A549 (cell line): ENCODE measurements at regions not wholly inside any gene's neighbourhood (a gene's known extent, or its start where the extent isn't known, plus 50 kb on each side); places are given as distances from the start of the nearest gene placed in this dataset.

Source experiments
- BCL3 ChIP-seq: fragments of >200 bp; sonication (Bioruptor Twin); formaldehyde crosslinking; IDR thresholded peaks from 3 replicates; pipeline ENCODE4 v1.6.1; 2016
- CBX8 ChIP-seq: fragments of 200-600 bp; sonication (generic); IDR thresholded peaks from 2 replicates; pipeline ENCODE4 v1.6.1; 2016
- NR3C1 ChIP-seq: fragments of >200 bp; sonication (Bioruptor Twin); formaldehyde crosslinking; IDR thresholded peaks from 3 replicates; pipeline ENCODE4 v1.6.1; 2017
- PHF8 ChIP-seq: fragments of 200-600 bp; sonication (generic); IDR thresholded peaks from 2 replicates; pipeline ENCODE4 v1.6.1; 2016; ENCODE audit warnings: low read depth, mild to moderate bottlenecking, antibody characterized with exemption, moderate library complexity, borderline replicate concordance
- POLR2A ChIP-seq: IDR thresholded peaks from 2 replicates; pipeline ENCODE4 v1.6.1; 2012; ENCODE audit warnings: mild to moderate bottlenecking, low read length
- POLR2AphosphoS2 ChIP-seq: conservative IDR thresholded peaks from 2 replicates; pipeline ENCODE4 v1.6.1; 2012; ENCODE audit warnings: low read length, improper control_type of control experiment, inconsistent platforms
- REST ChIP-seq: fragments of 200-600 bp; sonication (generic); IDR thresholded peaks from 2 replicates; pipeline ENCODE4 v1.6.1; 2016; ENCODE audit warnings: antibody characterized with exemption, mild to moderate bottlenecking, moderate library complexity
- SMC3 ChIP-seq: fragments of >200 bp; sonication (Bioruptor Twin); formaldehyde crosslinking; IDR thresholded peaks from 3 replicates; pipeline ENCODE4 v1.6.1; 2018; ENCODE audit warnings: inconsistent platforms
- TF ChIP-seq, protein P1 (sequence below): fragments of >200 bp; sonication (Bioruptor Twin); formaldehyde crosslinking; IDR thresholded peaks from 3 replicates; pipeline ENCODE4 v1.5.1; 2016
- TF ChIP-seq, protein P2 (sequence below): IDR thresholded peaks from 2 replicates; pipeline ENCODE4 v1.6.1; 2012
- TF ChIP-seq, protein P3 (sequence below): fragments of 250-450 bp; sonication (Bioruptor Pico); IDR thresholded peaks from 2 replicates; pipeline ENCODE4 v1.5.0; 2021; ENCODE audit warnings: mild to moderate bottlenecking, moderate library complexity, borderline replicate concordance

GRCh38 chr6:6780231-6780630 lies 191.7 kb downstream of the LY86 start:
- TF ChIP-seq SMC3, result no peak
- TF ChIP-seq, protein P1, sequence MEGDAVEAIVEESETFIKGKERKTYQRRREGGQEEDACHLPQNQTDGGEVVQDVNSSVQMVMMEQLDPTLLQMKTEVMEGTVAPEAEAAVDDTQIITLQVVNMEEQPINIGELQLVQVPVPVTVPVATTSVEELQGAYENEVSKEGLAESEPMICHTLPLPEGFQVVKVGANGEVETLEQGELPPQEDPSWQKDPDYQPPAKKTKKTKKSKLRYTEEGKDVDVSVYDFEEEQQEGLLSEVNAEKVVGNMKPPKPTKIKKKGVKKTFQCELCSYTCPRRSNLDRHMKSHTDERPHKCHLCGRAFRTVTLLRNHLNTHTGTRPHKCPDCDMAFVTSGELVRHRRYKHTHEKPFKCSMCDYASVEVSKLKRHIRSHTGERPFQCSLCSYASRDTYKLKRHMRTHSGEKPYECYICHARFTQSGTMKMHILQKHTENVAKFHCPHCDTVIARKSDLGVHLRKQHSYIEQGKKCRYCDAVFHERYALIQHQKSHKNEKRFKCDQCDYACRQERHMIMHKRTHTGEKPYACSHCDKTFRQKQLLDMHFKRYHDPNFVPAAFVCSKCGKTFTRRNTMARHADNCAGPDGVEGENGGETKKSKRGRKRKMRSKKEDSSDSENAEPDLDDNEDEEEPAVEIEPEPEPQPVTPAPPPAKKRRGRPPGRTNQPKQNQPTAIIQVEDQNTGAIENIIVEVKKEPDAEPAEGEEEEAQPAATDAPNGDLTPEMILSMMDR, result no peak
- TF ChIP-seq BCL3, result no peak
- TF ChIP-seq, protein P2, sequence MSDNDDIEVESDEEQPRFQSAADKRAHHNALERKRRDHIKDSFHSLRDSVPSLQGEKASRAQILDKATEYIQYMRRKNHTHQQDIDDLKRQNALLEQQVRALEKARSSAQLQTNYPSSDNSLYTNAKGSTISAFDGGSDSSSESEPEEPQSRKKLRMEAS, result no peak
- no peak for TF ChIP-seq REST
- TF ChIP-seq PHF8, result no peak
- TF ChIP-seq POLR2A, result no peak
- TF ChIP-seq, protein P3, sequence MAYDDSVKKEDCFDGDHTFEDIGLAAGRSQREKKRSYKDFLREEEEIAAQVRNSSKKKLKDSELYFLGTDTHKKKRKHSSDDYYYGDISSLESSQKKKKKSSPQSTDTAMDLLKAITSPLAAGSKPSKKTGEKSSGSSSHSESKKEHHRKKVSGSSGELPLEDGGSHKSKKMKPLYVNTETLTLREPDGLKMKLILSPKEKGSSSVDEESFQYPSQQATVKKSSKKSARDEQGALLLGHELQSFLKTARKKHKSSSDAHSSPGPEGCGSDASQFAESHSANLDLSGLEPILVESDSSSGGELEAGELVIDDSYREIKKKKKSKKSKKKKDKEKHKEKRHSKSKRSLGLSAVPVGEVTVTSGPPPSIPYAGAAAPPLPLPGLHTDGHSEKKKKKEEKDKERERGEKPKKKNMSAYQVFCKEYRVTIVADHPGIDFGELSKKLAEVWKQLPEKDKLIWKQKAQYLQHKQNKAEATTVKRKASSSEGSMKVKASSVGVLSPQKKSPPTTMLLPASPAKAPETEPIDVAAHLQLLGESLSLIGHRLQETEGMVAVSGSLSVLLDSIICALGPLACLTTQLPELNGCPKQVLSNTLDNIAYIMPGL (CRISPR knock-in tag), result no peak
- no peak for TF ChIP-seq POLR2AphosphoS2
- TF ChIP-seq CBX8, result no peak
- TF ChIP-seq NR3C1, result no peak
